Loucy (cell line): ENCODE measurements at regions not wholly inside any gene's neighbourhood (a gene's known extent, or its start where the extent isn't known, plus 50 kb on each side); places are given as distances from the start of the nearest gene placed in this dataset.

Experiments
- EZH2phosphoT487 ChIP-seq: fragments of 200-600 bp; IDR thresholded peaks from 2 replicates; pipeline ENCODE4 v1.6.1; 2018; ENCODE audit warnings: antibody characterized with exemption, mild to moderate bottlenecking, moderate library complexity, borderline replicate concordance
- TF ChIP-seq, protein P1 (sequence below): fragments of 200-600 bp; sonication (generic); conservative IDR thresholded peaks from 2 replicates; pipeline ENCODE4 v1.5.1; 2014; ENCODE audit warnings: mild to moderate bottlenecking, antibody characterized with exemption, low read length

DNA sequence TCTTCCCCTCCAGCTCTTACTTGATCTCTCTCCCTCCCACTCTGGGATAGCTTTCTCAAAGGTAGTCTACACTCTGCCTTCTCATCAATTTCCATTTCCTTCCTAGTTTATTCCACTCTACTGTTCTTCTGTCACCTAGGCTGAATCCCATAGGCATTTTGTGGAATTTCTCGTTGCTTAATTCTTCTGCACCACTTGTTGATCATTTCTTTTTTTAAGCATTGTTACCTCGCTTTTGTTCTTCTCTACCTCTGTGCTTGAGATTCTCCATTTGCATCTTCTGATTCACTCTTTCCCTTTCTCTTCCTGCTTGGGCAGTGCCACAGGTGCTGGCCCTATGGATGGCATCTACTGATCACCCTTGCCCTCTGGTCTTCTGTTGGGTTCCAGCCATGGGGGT lies 567.2 kb downstream of the CDH26 start:
- TF ChIP-seq, protein P1, sequence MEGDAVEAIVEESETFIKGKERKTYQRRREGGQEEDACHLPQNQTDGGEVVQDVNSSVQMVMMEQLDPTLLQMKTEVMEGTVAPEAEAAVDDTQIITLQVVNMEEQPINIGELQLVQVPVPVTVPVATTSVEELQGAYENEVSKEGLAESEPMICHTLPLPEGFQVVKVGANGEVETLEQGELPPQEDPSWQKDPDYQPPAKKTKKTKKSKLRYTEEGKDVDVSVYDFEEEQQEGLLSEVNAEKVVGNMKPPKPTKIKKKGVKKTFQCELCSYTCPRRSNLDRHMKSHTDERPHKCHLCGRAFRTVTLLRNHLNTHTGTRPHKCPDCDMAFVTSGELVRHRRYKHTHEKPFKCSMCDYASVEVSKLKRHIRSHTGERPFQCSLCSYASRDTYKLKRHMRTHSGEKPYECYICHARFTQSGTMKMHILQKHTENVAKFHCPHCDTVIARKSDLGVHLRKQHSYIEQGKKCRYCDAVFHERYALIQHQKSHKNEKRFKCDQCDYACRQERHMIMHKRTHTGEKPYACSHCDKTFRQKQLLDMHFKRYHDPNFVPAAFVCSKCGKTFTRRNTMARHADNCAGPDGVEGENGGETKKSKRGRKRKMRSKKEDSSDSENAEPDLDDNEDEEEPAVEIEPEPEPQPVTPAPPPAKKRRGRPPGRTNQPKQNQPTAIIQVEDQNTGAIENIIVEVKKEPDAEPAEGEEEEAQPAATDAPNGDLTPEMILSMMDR: no peak
- no peak for TF ChIP-seq EZH2phosphoT487
